ENCODE measurements at regions not wholly inside any gene's neighbourhood (a gene's known extent, or its start where the extent isn't known, plus 50 kb on each side); places are given as distances from the start of the nearest gene placed in this dataset.

GRCh38 chr17:19482576-19482975 is 51.1 kb upstream of the SLC47A1 start:
- no peak overlapping the region for H2AFZ ChIP-seq (ENCODE audit: control insufficient read depth, low read length)
- peak overlapping the region; percentile 22 for H3K4me2 ChIP-seq (ENCODE audit: control insufficient read depth, extremely low read depth, insufficient read depth, low read depth, low read length)
- H3K9me3 ChIP-seq (ENCODE audit: control insufficient read depth, low read depth, low read length): no peaks in the 10 kb centered on the region
- H3K36me3 ChIP-seq (ENCODE audit: control insufficient read depth in 2 of 2, extremely low read depth in 1 of 2, insufficient read depth in 2 of 2, low read length in 2 of 2): no peaks in the 10 kb centered on the region
- FAIRE-seq (peak; percentile 89), DNase-seq (ENCODE audit: low read depth, low spot score) (no peak)
- no peak overlapping the region for H3K4me3 ChIP-seq (ENCODE audit: control insufficient read depth in 2 of 3, extremely low read depth in 1 of 3, insufficient read depth in 2 of 3, low read depth in 1 of 3, low read length in 3 of 3)
- H3K4me1 ChIP-seq (ENCODE audit: control insufficient read depth, extremely low read depth, insufficient read depth, low read length): peaks cover 26% of the 10 kb centered on the region
- peak overlapping the region; percentile 20 for H3K27ac ChIP-seq (ENCODE audit: control insufficient read depth, insufficient read depth, low read length)
- no peaks in the 10 kb centered on the region for H4K20me1 ChIP-seq (ENCODE audit: control insufficient read depth, extremely low read depth, insufficient read depth, low read length)
- dilution Hi-C loops (cut with MboI; ENCODE audit: extremely low pct_ligation_motif_present, low sequenced_read_pairs): no loop called here
- TF ChIP-seq EZH2 (IDR thresholded peaks at IDR 0.05; ENCODE audit: low read length) (no peak), CTCF (optimal IDR thresholded peaks at IDR 0.05 in 1 of 3, IDR thresholded peaks at IDR 0.05 in 1 of 3, conservative IDR thresholded peaks at IDR 0.05 in 1 of 3; ENCODE audit: extremely low read depth in 1 of 3, insufficient read depth in 2 of 3, low read length in 3 of 3) (no peak)
- H3K9me1 ChIP-seq (ENCODE audit: control insufficient read depth, extremely low read depth, insufficient read depth, low read length): no peaks in the 10 kb centered on the region
- no peaks in the 10 kb centered on the region for H3K27me3 ChIP-seq (ENCODE audit: control insufficient read depth, extremely low read depth, insufficient read depth, low read length)
- H3K79me2 ChIP-seq (ENCODE audit: control insufficient read depth, insufficient read depth, low read length): no peaks in the 10 kb centered on the region
- H3K9ac ChIP-seq (ENCODE audit: control insufficient read depth, extremely low read depth, insufficient read depth, low read length): no peak overlapping the region
